ENCODE measurements at regions not wholly inside any gene's neighbourhood (a gene's known extent, or its start where the extent isn't known, plus 50 kb on each side); places are given as distances from the start of the nearest gene placed in this dataset.

GRCh38 chr3:181916013-181916412, 204.3 kb downstream of the SOX2 start:
- H2AK9ac ChIP-seq (replicated peaks; ENCODE audit: low read depth, low read length, poor library complexity) = no peak overlapping the region
- H2BK20ac ChIP-seq (ENCODE audit: low read depth, low read length) = no peak overlapping the region
- no peaks in the 10 kb centered on the region for H4K20me1 ChIP-seq (ENCODE audit: insufficient read depth, low read length)
- no peaks in the 10 kb centered on the region for H3K79me1 ChIP-seq (ENCODE audit: low read depth in 1 of 2, low read length in 2 of 2)
- H4K8ac ChIP-seq (ENCODE audit: low read depth in 2 of 2, low read length in 2 of 2) = no peak overlapping the region
- H2BK120ac ChIP-seq (ENCODE audit: low read depth, low read length) = no peak overlapping the region
- no peak overlapping the region for H2AFZ ChIP-seq (replicated peaks; ENCODE audit: low read length, poor library complexity)
- no peak overlapping the region for H2BK15ac ChIP-seq (ENCODE audit: low read depth, low read length)
- no peaks in the 10 kb centered on the region for H3K4me1 ChIP-seq (ENCODE audit: control insufficient read depth, insufficient read depth, low read length)
- DNase-seq (no peak), ATAC-seq (ENCODE audit: low read depth) (no peak)
- H3K27me3 ChIP-seq (ENCODE audit: control insufficient read depth, insufficient read depth, low read length) = no peaks in the 10 kb centered on the region
- no peak overlapping the region for H3K4me3 ChIP-seq (ENCODE audit: insufficient read depth, low read depth, low read length)
- H3K9me1 ChIP-seq (ENCODE audit: insufficient read depth, low read length) = no peaks in the 10 kb centered on the region
- H4K5ac ChIP-seq (ENCODE audit: low read depth, low read length) = no peak overlapping the region
- WGBS, 2 experiments (ENCODE audit: extremely low coverage in 2 of 2, insufficient read length in 1 of 2) = no CpG with 5 or more reads among the region's 3 CpGs
- no peak overlapping the region for H3K4me2 ChIP-seq (ENCODE audit: low read depth, low read length)
- intact Hi-C loops (cut with micrococcal nuclease) = no loop called here
- no peak for TF ChIP-seq MAFK (IDR thresholded peaks at IDR 0.05; ENCODE audit: low read depth, low read length)
- TF ChIP-seq FOS (IDR thresholded peaks at IDR 0.05; ENCODE audit: low read depth, low read length) = no peak
- no peak for TF ChIP-seq RFX5 (IDR thresholded peaks at IDR 0.05; ENCODE audit: low read depth, low read length)
- no peak for TF ChIP-seq USF2 (IDR thresholded peaks at IDR 0.05; ENCODE audit: low read depth, low read length)
- TF ChIP-seq CTCF (conservative IDR thresholded peaks at IDR 0.05; ENCODE audit: low read depth, low read length) = no peak
- TF ChIP-seq CEBPB (IDR thresholded peaks at IDR 0.05; ENCODE audit: low read depth, low read length) = no peak
- no peak for TF ChIP-seq MAZ (IDR thresholded peaks at IDR 0.05; ENCODE audit: borderline replicate concordance, low read depth, low read length)
- TF ChIP-seq RCOR1 (IDR thresholded peaks at IDR 0.05; ENCODE audit: insufficient replicate concordance, low read length) = no peak
- no peak for TF ChIP-seq MXI1 (IDR thresholded peaks at IDR 0.05; ENCODE audit: borderline replicate concordance, low read depth, low read length)
- TF ChIP-seq RAD21 (IDR thresholded peaks at IDR 0.05; ENCODE audit: low read length) = no peak
- TF ChIP-seq POLR2A (IDR thresholded peaks at IDR 0.05; ENCODE audit: low read depth, low read length) = no peak
- no peak for TF ChIP-seq ELK1 (IDR thresholded peaks at IDR 0.05; ENCODE audit: borderline replicate concordance, low read depth, low read length)
- H3K56ac ChIP-seq (ENCODE audit: extremely low read depth, insufficient read depth, low read length) = no peak overlapping the region
- H3K9me3 ChIP-seq (ENCODE audit: control insufficient read depth, insufficient read depth, low read length) = peaks cover 7% of the 10 kb centered on the region; the same call in 1 of the 2 replicates
- BruUV-seq (replicated peaks) = no TSS peak
- POLR2A ChIA-PET (ENCODE audit: unreplicated experiment) = no interaction called here
- dilution Hi-C loops (cut with HindIII; ENCODE audit: low sequenced_read_pairs, unreplicated experiment) = no loop called here
- H4K91ac ChIP-seq (ENCODE audit: insufficient read depth, low read depth, low read length) = no peak overlapping the region
- no peak overlapping the region for H2AK5ac ChIP-seq (ENCODE audit: low read depth, low read length)
- H3K14ac ChIP-seq (replicated peaks; ENCODE audit: low read depth, low read length) = no peak overlapping the region
- no peak overlapping the region for H3K27ac ChIP-seq (ENCODE audit: insufficient read depth, low read length)
- no peak overlapping the region for H3K4ac ChIP-seq (ENCODE audit: low read depth, low read length)
- no peak overlapping the region for H3K9ac ChIP-seq (ENCODE audit: low read depth, low read length)
- H3K36me3 ChIP-seq (ENCODE audit: control insufficient read depth, insufficient read depth, low read length) = no peaks in the 10 kb centered on the region
- in situ Hi-C loops (cut with MboI; ENCODE audit: low sequenced_read_pairs) = no loop called here
- H3K23ac ChIP-seq (ENCODE audit: low read depth, low read length) = no peak overlapping the region
- no peak overlapping the region for H3K18ac ChIP-seq (ENCODE audit: low read depth, low read length)
- no peak overlapping the region for H2BK5ac ChIP-seq (ENCODE audit: low read depth, low read length, poor library complexity, severe bottlenecking)
- CTCF ChIA-PET = no interaction called here
